Liver (tissue), 3 donors: ENCODE measurements at regions not wholly inside any gene's neighbourhood (a gene's known extent, or its start where the extent isn't known, plus 50 kb on each side); places are given as distances from the start of the nearest gene placed in this dataset.

Source experiments
- EGR1 ChIP-seq, 2 donors: IDR thresholded peaks; 2 replicates each; pipeline ENCODE4 v1.6.1; 2016 to 2018; ENCODE audit warnings: antibody characterized with exemption in 2 of 2, low read depth in 2 of 2
- FOXA2 ChIP-seq: IDR thresholded peaks from 2 replicates; pipeline ENCODE4 v1.6.1; 2016; ENCODE audit warnings: antibody characterized with exemption
- GABPA ChIP-seq, 2 donors: IDR thresholded peaks in 1 of 2; conservative IDR thresholded peaks in 1 of 2; 2 replicates each; pipeline ENCODE4 v1.6.1; 2016; ENCODE audit warnings: antibody characterized with exemption in 2 of 2, mild to moderate bottlenecking in 1 of 2, moderate library complexity in 1 of 2
- JUND ChIP-seq, 2 donors: IDR thresholded peaks; 2 replicates each; pipeline ENCODE4 v1.6.1; 2016; ENCODE audit warnings: antibody characterized with exemption in 2 of 2
- NR2F2 ChIP-seq: IDR thresholded peaks from 2 replicates; pipeline ENCODE4 v1.6.1; 2016; ENCODE audit warnings: antibody characterized with exemption
- REST ChIP-seq: IDR thresholded peaks from 2 replicates; pipeline ENCODE4 v1.6.1; 2016; ENCODE audit warnings: antibody characterized with exemption, mild to moderate bottlenecking
- RXRA ChIP-seq, 2 donors: IDR thresholded peaks; 2 replicates each; pipeline ENCODE4 v1.6.1; 2017 to 2018; ENCODE audit warnings: antibody characterized with exemption in 2 of 2, mild to moderate bottlenecking in 1 of 2
- SP1 ChIP-seq: IDR thresholded peaks from 2 replicates; pipeline ENCODE4 v1.6.1; 2018; ENCODE audit warnings: antibody characterized with exemption, mild to moderate bottlenecking
- TAF1 ChIP-seq: conservative IDR thresholded peaks from 2 replicates; pipeline ENCODE4 v1.6.1; 2016; ENCODE audit warnings: antibody characterized with exemption, mild to moderate bottlenecking
- YY1 ChIP-seq: IDR thresholded peaks from 2 replicates; pipeline ENCODE4 v1.6.1; 2016; ENCODE audit warnings: antibody characterized with exemption, mild to moderate bottlenecking
- TF ChIP-seq, protein P1 (sequence below): fragments of 150-350 bp; IDR thresholded peaks from 2 replicates; pipeline ENCODE4 v1.5.1; 2017; ENCODE audit warnings: improper control_type of control experiment, low read depth, low read length; ENCODE audit not compliant: missing input control
- TF ChIP-seq, protein P2 (sequence below): IDR thresholded peaks from 2 replicates; pipeline ENCODE4 v1.6.1; 2016; ENCODE audit warnings: antibody characterized with exemption
- TF ChIP-seq, protein P3 (sequence below): IDR thresholded peaks from 2 replicates; pipeline ENCODE4 v1.6.1; 2016; ENCODE audit warnings: antibody characterized with exemption
- TF ChIP-seq, protein P4 (sequence below): IDR thresholded peaks from 2 replicates; pipeline ENCODE4 v1.6.1; 2016; ENCODE audit warnings: antibody characterized with exemption
- donor health status: healthy.
- donor health status: healthy.

- TF ChIP-seq, protein P1, sequence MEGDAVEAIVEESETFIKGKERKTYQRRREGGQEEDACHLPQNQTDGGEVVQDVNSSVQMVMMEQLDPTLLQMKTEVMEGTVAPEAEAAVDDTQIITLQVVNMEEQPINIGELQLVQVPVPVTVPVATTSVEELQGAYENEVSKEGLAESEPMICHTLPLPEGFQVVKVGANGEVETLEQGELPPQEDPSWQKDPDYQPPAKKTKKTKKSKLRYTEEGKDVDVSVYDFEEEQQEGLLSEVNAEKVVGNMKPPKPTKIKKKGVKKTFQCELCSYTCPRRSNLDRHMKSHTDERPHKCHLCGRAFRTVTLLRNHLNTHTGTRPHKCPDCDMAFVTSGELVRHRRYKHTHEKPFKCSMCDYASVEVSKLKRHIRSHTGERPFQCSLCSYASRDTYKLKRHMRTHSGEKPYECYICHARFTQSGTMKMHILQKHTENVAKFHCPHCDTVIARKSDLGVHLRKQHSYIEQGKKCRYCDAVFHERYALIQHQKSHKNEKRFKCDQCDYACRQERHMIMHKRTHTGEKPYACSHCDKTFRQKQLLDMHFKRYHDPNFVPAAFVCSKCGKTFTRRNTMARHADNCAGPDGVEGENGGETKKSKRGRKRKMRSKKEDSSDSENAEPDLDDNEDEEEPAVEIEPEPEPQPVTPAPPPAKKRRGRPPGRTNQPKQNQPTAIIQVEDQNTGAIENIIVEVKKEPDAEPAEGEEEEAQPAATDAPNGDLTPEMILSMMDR, result no peak
- TF ChIP-seq, protein P2, sequence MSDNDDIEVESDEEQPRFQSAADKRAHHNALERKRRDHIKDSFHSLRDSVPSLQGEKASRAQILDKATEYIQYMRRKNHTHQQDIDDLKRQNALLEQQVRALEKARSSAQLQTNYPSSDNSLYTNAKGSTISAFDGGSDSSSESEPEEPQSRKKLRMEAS, result no peak
- no peak for TF ChIP-seq GABPA (IDR thresholded peaks at IDR 0.05 in 1 of 2, conservative IDR thresholded peaks at IDR 0.05 in 1 of 2)
- TF ChIP-seq, protein P3, sequence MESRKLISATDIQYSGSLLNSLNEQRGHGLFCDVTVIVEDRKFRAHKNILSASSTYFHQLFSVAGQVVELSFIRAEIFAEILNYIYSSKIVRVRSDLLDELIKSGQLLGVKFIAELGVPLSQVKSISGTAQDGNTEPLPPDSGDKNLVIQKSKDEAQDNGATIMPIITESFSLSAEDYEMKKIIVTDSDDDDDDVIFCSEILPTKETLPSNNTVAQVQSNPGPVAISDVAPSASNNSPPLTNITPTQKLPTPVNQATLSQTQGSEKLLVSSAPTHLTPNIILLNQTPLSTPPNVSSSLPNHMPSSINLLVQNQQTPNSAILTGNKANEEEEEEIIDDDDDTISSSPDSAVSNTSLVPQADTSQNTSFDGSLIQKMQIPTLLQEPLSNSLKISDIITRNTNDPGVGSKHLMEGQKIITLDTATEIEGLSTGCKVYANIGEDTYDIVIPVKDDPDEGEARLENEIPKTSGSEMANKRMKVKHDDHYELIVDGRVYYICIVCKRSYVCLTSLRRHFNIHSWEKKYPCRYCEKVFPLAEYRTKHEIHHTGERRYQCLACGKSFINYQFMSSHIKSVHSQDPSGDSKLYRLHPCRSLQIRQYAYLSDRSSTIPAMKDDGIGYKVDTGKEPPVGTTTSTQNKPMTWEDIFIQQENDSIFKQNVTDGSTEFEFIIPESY, result no peak
- no peak for TF ChIP-seq JUND (IDR thresholded peaks at IDR 0.05)
- TF ChIP-seq SP1, result no peak
- TF ChIP-seq YY1, result no peak
- no peak for TF ChIP-seq EGR1 (IDR thresholded peaks at IDR 0.05; ENCODE audit: low read depth in 2 of 2)
- TF ChIP-seq FOXA2, result no peak
- TF ChIP-seq, protein P4, sequence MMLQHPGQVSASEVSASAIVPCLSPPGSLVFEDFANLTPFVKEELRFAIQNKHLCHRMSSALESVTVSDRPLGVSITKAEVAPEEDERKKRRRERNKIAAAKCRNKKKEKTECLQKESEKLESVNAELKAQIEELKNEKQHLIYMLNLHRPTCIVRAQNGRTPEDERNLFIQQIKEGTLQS, result no peak
- TF ChIP-seq REST, result no peak
- TF ChIP-seq TAF1, result no peak
- no peak for TF ChIP-seq NR2F2
- TF ChIP-seq RXRA (IDR thresholded peaks at IDR 0.05), result no peak
Observed at GRCh38 chr7:125450749-125451148, 521.1 kb upstream of the POT1 start.
